Fibroblast of gingiva (primary cell): ENCODE measurements at regions not wholly inside any gene's neighbourhood (a gene's known extent, or its start where the extent isn't known, plus 50 kb on each side); places are given as distances from the start of the nearest gene placed in this dataset.

ENCODE experiments used
- DNase-seq: peaks from one replicate; pipeline ENCODE4 v3.0.0-alpha.2; 2011; ENCODE audit warnings: low read depth

DNA sequence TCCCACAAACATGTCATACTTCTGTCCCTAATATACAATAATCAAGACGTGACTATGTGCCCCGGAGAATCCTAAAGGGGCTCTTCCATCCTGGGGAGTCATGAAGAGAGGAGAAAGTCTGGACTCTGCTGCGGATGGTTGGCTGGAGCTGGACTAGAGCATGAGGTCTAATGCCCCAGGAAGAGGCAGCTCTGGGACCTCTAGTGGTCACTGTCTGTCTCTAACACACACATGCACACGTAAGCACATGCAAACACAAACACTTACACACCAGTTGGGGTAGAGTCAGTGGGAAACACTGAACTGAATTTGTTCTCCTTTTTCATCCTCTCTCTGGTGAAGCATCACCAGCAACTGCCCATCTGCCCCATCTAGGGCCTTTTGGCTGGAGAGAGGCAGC, 271.6 kb downstream of the TDRD15 start:
- no peak for DNase-seq

GRCh38 chr2:21396252-21396651, 272.5 kb downstream of the TDRD15 start:
- DNase-seq, result no peak

DNA sequence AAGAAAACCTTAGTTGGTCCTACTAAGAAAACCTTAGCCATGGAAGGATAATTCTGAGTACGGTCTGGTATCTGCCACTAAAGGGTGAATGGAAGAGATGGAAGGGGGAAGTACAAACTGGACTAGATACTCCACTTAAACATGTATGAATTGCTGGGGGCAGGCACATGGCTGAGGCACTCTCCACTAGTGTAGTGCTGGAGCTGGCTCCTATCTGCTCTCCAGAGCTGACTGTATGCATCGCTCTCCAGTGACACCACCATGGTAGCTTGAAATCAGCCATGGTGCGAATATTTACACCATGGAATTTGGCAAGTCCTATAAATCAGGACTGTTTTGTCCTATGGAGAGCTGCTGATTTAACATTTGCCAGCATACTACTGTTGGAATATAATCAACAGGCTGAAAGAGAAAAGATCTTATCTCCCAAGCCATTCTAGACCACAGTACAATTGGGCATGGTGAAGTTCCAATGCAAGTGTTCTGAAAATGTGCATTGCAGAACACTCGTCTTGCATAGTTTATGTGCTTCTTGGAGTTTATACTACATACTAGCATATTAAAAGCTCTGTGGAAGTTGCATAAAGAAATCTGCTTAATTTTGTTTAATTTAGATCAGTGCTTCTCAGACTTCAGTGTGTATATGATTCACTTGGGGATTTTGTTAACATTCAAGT, 277.4 kb downstream of the TDRD15 start:
- no peak for DNase-seq

- no peak for DNase-seq
Measured at GRCh38 chr2:21404137-21404536, 280.4 kb downstream of the TDRD15 start.

- DNase-seq, result no peak
Measured at GRCh38 chr2:21404827-21405625, 281.3 kb downstream of the TDRD15 start.

DNA sequence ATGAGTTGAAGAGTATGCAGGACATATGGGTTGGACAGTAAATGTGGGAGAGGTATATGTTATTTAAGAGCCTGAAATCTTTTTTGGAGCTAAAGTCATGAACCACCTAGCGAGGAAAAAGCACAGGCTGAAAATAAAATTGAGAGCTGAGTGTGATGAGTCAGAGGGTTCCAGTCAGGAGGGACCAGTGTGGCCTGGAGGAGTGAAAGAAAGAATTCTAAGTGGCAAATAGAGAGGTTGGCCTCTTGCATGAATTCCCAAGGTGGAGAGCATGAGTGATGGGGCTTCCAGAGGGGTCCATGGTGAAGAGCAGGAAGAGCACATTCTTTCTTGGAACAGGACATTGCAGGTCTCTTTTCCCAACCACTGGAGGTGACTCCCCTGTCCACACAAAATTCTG, 282.6 kb downstream of the TDRD15 start:
- DNase-seq, result no peak

DNA sequence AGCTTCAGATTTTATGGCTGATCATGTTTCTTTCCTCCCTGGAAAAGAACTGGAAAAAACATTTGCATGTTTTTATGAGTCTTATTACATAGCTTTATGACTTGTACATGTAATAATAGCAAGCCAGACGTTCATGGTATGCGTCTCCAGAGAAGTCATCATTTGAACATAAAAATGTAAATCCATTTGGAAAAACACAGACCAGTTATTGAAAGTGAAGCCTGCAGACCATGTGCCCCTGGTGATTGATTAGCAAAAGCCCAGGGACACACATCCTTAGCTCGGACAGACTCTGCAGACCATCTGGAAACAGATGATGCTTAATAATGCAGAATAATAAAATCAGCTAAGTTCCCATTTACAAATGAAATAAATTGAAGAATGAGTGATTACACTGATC, 283.1 kb downstream of the TDRD15 start:
- no peak for DNase-seq

GRCh38 chr2:21407851-21408250, 284.1 kb downstream of the TDRD15 start:
- no peak for DNase-seq

GRCh38 chr2:21411741-21412140, 288.0 kb downstream of the TDRD15 start:
- no peak for DNase-seq

DNA sequence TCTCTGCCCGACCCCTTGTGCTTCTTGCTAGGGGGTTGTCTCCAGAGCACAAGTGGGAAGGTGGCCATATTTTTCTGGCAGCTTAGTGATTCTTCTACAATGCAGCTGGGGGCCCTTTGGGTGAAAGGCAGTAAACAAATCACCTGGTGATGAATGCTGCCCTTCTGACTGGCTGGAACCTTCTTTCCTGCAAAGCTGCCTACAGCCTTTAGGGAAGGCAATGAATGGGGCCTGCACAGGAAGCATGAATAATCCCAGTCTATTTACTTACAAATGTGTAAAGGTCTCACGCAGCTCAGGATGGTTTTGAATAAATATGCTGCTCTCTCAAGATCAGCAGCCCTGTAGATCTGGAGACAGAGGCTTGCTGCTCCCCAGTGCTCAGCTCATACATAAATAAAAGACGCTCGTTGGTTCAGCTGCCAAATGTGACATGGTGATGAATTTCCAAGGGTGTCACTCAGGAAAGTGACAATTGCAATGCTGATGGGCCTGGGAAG, 289.2 kb downstream of the TDRD15 start:
- no peak for DNase-seq

- no peak for DNase-seq
Measured at GRCh38 chr2:21415234-21415633, 291.5 kb downstream of the TDRD15 start.

DNA sequence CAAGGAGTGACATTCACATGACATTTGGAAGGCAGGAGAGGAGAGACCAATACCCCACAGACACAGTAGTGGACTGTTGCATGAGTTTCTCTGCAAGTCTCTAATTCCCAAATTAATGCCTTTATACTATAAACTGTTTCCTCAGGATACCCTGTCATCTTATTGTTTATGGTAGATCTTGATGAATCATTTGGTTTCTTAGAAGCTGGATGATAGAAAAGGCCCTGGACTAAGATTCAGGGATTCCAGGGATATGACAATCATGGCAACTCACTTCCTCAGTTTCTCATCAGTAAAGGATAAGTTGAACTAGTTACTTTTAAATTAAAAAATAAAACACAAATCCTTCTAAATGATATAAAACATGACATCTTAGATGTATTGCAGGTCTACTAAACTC, 292.5 kb downstream of the TDRD15 start:
- no peak for DNase-seq

DNA sequence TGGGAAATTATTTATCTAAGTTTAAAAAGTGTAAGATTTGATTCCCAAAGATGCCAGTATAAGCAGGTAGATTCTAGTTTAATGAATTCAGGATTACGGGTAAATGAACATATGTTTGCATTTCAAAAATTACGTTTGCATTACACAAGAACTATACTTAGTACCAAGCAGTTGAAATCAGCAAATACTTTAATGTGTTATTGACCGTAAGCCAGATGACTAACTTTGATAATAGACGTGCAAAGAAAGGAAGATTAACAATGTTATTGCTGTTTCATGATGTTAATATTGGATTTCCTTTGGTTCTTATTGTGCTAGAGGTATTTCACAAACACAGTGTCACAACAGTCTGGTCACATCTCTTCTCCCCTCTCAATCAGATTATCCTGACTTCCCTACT, 294.7 kb downstream of the TDRD15 start:
- DNase-seq, result no peak

DNA sequence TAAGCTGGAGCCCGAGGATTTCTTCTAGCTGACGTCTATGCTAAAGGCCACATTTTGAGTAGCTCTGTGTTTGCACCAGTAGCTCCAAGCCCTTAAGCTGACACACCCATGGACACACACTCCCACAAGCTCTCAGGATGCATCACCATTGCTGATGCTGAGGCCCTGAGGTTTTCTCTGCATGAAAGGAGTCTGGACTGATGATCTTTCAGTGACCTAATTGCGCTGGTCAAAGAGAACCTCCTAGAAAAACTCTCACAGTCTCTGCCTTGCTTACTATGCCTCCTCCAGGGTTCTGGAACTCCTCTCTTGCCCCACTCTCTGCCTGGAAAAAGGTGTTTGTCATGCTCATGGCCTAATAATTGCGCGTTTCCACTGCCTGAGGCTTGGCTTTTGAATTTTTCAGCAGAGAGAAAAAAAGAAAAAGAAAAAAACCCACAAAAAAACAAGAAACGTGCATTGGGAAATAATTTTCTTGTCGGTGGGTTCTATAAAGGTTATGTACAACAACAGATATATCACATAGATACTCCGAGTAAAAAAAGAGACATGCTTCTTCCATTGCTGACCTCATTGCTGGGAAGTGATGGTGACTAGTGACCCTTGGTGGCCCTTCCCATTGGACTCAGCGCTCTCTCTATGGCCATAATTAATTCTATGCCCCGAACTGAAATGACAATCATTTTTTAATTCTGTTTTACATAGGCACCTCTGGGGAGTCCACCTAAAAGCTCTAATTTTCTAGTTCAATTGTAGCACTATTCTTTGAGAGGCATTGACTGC, 297.0 kb downstream of the TDRD15 start:
- DNase-seq, result no peak

DNA sequence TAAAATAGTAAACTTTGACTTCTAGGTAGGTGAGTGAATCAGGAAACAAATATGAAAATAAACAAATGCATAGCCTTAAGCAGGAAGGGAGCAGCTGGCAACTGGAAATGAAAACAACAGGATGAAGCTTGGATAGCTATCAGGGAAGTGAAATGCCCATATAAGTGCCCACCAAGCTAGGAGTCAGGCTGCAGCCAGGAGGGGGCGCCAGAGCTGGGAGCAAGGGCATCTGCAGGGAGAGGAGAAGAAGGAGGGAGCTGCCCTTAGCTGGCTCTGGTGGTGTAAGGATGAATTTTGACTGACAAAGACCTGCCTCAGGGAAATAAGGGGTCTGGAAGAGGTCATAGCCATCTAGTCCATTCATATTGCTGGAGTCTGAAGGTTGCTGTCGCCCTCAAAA, 298.3 kb downstream of the TDRD15 start:
- no peak for DNase-seq

DNA sequence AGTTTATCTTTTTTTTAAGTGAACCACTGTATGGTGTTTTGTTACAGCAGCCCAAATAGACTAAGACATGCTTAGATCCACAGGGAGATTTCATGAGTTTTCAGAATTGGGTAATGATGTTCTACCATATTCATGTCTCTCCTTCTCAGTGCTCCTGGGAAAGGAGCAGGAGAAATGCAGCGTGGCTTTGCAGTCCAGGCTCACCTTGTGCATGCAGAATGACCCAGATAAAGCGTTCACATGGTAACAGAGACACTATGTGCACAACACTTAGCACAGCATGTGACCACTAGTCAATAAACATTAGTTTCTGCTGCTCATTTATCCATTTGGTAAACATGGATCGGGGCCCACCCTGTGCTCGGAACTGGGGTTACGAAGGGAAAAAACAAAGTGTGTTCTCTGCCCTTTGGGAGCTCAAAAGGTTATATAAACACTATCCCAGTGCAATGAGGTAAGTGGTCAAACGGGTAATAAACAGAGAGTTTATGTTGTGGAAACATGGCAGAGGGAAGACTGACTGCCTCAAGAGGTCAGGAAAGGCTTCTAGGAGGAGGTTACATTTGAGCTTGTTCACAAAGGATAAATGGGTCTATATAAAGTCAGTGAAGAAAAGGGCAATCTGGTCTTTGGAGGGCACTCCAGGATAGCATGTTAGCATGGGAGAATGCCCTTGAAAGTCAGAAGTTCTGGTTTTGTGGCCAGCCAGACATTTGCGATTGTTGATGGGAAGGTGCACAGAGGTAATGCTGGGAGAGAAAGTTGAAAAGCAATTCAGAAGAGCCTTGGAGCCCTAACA, 299.2 kb downstream of the TDRD15 start:
- no peak for DNase-seq

- DNase-seq, result no peak
Measured at GRCh38 chr2:21423854-21424253, 300.1 kb downstream of the TDRD15 start.

- no peak for DNase-seq
Measured at GRCh38 chr2:21424375-21424774, 300.6 kb downstream of the TDRD15 start.

DNA sequence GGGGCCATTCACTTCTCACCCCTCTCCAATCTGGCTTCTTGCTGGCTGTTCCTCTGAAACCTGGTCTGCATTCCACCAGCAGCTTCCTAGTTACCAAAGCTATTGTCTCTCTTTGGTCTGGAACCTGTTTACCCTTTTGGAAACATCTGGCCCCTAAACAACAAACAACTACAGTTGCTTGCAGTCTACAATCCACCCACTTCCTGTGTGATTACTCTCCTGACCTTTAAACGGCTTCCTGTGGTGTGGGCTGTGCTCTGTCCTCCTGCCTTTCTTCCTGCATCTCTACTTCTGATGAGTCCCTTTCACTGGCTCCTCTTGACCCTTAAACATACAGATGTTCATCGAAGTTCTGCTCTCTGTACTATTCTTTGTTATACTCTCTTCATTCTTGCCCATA, 303.8 kb downstream of the TDRD15 start:
- DNase-seq, result no peak

- no peak for DNase-seq
Measured at GRCh38 chr2:21428754-21429153, 305.0 kb downstream of the TDRD15 start.

DNA sequence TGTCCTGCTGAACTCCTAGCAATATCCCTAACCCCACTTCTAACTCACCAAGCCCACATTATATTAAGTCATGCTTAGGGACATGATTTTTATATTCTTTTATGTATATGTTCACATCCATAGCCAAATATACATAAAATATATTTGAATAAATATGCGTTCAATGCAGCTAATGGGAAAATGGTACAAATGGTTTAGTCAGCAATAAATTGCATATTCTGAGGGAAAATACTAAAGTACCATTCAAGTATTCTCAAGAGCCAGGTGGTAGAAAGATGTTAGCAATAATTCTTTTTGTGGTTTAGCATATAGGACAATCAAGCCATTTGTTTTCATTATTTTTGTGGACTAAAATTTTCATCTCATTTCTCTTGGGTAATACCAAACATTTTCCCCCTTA, 306.0 kb downstream of the TDRD15 start:
- DNase-seq, result no peak

DNA sequence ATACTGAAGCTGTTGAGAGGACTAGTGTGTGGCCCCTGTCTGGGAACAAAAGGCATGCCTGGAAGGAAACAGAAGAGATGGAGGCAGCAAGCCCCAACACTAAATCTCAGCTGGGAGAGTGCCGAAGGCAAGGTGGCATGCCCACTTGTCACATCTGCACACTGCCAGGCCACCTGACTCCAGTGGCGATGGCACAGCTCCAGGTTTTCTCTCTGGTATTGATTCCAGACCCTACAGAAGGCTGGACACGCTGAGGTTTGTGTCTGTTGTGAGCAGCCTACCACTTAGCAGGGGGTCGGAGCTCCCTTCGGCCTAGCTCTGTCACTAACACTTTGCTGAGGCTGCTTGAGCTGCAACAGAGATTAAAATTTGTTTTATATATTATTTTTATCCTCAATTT, 307.3 kb downstream of the TDRD15 start:
- no peak for DNase-seq
